ENCODE measurements at regions not wholly inside any gene's neighbourhood (a gene's known extent, or its start where the extent isn't known, plus 50 kb on each side); places are given as distances from the start of the nearest gene placed in this dataset.

GRCh38 chr19:29405728-29405995 is 120.1 kb upstream of the VSTM2B start:
- 87% methylated on average over 8 of the region's 11 CpGs; no CpG with 5 or more reads in 1 of the 2 experiments for WGBS, 2 experiments (ENCODE audit: extremely low coverage in 1 of 2, insufficient coverage in 1 of 2, insufficient read length in 1 of 2, insufficient replicate concordance in 2 of 2, low coverage in 1 of 2, low lambda C conversion rate in 2 of 2, missing lambda C conversion rate in 1 of 2)
- DNase-seq (ENCODE audit: low read depth in 1 of 2, low spot score in 2 of 2) (no peak), FAIRE-seq (no peak)
- Histone ChIP-seq H3K79me2 (ENCODE audit: control insufficient read depth in 1 of 2, insufficient read depth in 2 of 2, low read length in 2 of 2) (no peaks in the 10 kb centered on the region), H3K79me1 (ENCODE audit: low read depth, low read length) (no peaks in the 10 kb centered on the region), H4K20me1 (replicated peaks in 1 of 2; ENCODE audit: control insufficient read depth in 1 of 2, insufficient read depth in 2 of 2, low read length in 2 of 2) (no peaks in the 10 kb centered on the region), H3K9ac (replicated peaks in 1 of 4; ENCODE audit: extremely low read depth in 1 of 4, low read depth in 3 of 4, low read length in 3 of 4) (no peak overlapping the region), H3K14ac (ENCODE audit: insufficient read length) (no peak overlapping the region), H3K9me3 (ENCODE audit: insufficient read depth in 2 of 2, low read depth in 1 of 2, low read length in 1 of 2) (no peaks in the 10 kb centered on the region), H2AK5ac (ENCODE audit: low read depth, low read length) (no peak overlapping the region), H4K91ac (replicated peaks; ENCODE audit: insufficient read length, low read length) (no peak overlapping the region), H3K27me3 (replicated peaks in 1 of 4; ENCODE audit: control insufficient read depth in 3 of 4, extremely low read depth in 1 of 4, insufficient read depth in 3 of 4, low read length in 3 of 4) (peaks cover 0 to 5% (median 3%) of the 10 kb centered on the region in 4 experiments; a peak in 4 of 7 replicates), H3K36me3 (ENCODE audit: control insufficient read depth in 2 of 4, insufficient read depth in 4 of 4, low read length in 3 of 4) (no peaks in the 10 kb centered on the region), H3K56ac (replicated peaks; ENCODE audit: insufficient read length, low read depth, low read length) (no peak overlapping the region), H2BK5ac (ENCODE audit: low read depth, low read length) (no peak overlapping the region), H3K23me2 (ENCODE audit: low read depth, low read length) (peaks cover 4% of the 10 kb centered on the region; the same call in 1 of the 2 replicates), H2BK20ac (ENCODE audit: low read length) (0 out of 2 replicates have a peak overlapping the region, but pooled peaks have one; percentile 43), H4K5ac (ENCODE audit: insufficient read length, low read depth, low read length) (no peak overlapping the region), H3K18ac (ENCODE audit: extremely low read depth, low read length) (no peak overlapping the region), H4K8ac (ENCODE audit: extremely low read depth, insufficient read depth, low read length) (no peak overlapping the region; the same call in 1 of the 2 replicates), H2AFZ (ENCODE audit: low read length) (no peak overlapping the region), H3K23ac (ENCODE audit: insufficient read length) (no peak overlapping the region), H3K27ac (ENCODE audit: low read depth, low read length) (no peak overlapping the region), H2BK120ac (replicated peaks; ENCODE audit: low read depth, low read length) (no peak overlapping the region), H2BK12ac (ENCODE audit: low read depth, low read length) (peak overlapping the region; percentile 63; the same call in 1 of the 2 replicates), H3K4me3 (ENCODE audit: extremely low read depth in 1 of 4, insufficient read depth in 2 of 4, low read depth in 3 of 4, low read length in 4 of 4) (peak overlapping the region in 1 of 4 experiments; percentile 39; a peak in 3 of 8 replicates), H3K4ac (replicated peaks; ENCODE audit: insufficient read length, low read depth, low read length) (no peak overlapping the region), H2BK15ac (ENCODE audit: low read length) (no peak overlapping the region), H3K4me1 (replicated peaks in 1 of 4; ENCODE audit: control insufficient read depth in 3 of 4, insufficient read depth in 4 of 4, low read length in 3 of 4) (peaks cover 0 to 14% (median 6%) of the 10 kb centered on the region in 4 experiments; a peak in 5 of 7 replicates), H3K4me2 (ENCODE audit: insufficient read depth in 1 of 2, low read depth in 2 of 2, low read length in 2 of 2) (peak overlapping the region; percentile 66 to 75; a peak in 3 of 4 replicates)
- ChIA-PET POLR2A (ENCODE audit: partially characterized antibody) (no interaction called here), CTCF (ENCODE audit: partially characterized antibody) (interaction anchor here (0.5 to 3.0 kb wide), 4 partner anchors 10 to 73 kb away, joined by 3 to 14 read pairs (median 6); no protein-coding TSS in a partner anchor)
- no peak for TF ChIP-seq KDM5A (IDR thresholded peaks at IDR 0.05; ENCODE audit: low read length)
- no peak for TF ChIP-seq NANOG (IDR thresholded peaks at IDR 0.05; ENCODE audit: insufficient read depth, low read depth, low read length, poor library complexity, severe bottlenecking)
- no peak for TF ChIP-seq CREB1 (IDR thresholded peaks at IDR 0.05)
- TF ChIP-seq EGR1 (IDR thresholded peaks at IDR 0.05; ENCODE audit: borderline replicate concordance, low read depth, low read length): no peak
- no peak for TF ChIP-seq KDM4A (IDR thresholded peaks at IDR 0.05; ENCODE audit: low read depth, low read length, severe bottlenecking)
- no peak for TF ChIP-seq SP1 (IDR thresholded peaks at IDR 0.05; ENCODE audit: low read depth, low read length)
- TF ChIP-seq CBX8 (IDR thresholded peaks at IDR 0.05; ENCODE audit: borderline replicate concordance, low read depth, low read length): no peak
- TF ChIP-seq HDAC2 (IDR thresholded peaks at IDR 0.05; ENCODE audit: borderline replicate concordance in 1 of 2, low read depth in 2 of 2, low read length in 2 of 2): no peak
- no peak for TF ChIP-seq SAP30 (IDR thresholded peaks at IDR 0.05; ENCODE audit: insufficient read depth, insufficient replicate concordance, low read length)
- TF ChIP-seq USF2 (IDR thresholded peaks at IDR 0.05; ENCODE audit: low read length): no peak
- TF ChIP-seq, protein P1, sequence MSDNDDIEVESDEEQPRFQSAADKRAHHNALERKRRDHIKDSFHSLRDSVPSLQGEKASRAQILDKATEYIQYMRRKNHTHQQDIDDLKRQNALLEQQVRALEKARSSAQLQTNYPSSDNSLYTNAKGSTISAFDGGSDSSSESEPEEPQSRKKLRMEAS (IDR thresholded peaks at IDR 0.05): no peak
- no peak for TF ChIP-seq RNF2 (IDR thresholded peaks at IDR 0.05; ENCODE audit: borderline replicate concordance, low read depth, low read length, missing control alignments, poor library complexity, severe bottlenecking)
- no peak for TF ChIP-seq TEAD4 (IDR thresholded peaks at IDR 0.05; ENCODE audit: low read depth, low read length)
